Kidney (tissue), 13 donors: ENCODE measurements at regions not wholly inside any gene's neighbourhood (a gene's known extent, or its start where the extent isn't known, plus 50 kb on each side); places are given as distances from the start of the nearest gene placed in this dataset.

Experiments
- DNase-seq, 5 donors: peaks; one replicate each; pipeline ENCODE4 v3.0.0-alpha.2; 2013 to 2020
- FAIRE-seq: peaks from 2 replicates; lab custom pipeline; 2012; peaks lifted over from hg19 to GRCh38; lab: Jason Lieb, UNC
- H3K27ac ChIP-seq, 2 donors: one replicate each; pipeline ENCODE4 v1.7.0; 2013; ENCODE audit warnings: low read depth in 2 of 2, low read length in 2 of 2, inconsistent platforms in 1 of 2
- H3K27me3 ChIP-seq: one replicate; pipeline ENCODE4 v1.7.1; 2013; ENCODE audit warnings: low read length, inconsistent platforms; ENCODE audit not compliant: control insufficient read depth, insufficient read depth
- H3K36me3 ChIP-seq, 3 donors: one replicate each; pipeline versions ENCODE4 v1.7.0 to v1.7.1; 2013; ENCODE audit warnings: low read length in 3 of 3, control low read depth in 1 of 3, inconsistent platforms in 1 of 3; ENCODE audit not compliant: insufficient read depth in 3 of 3, control insufficient read depth in 2 of 3
- H3K4me1 ChIP-seq, 3 donors: one replicate each; pipeline versions ENCODE4 v1.7.0 to v1.7.1; 2013; ENCODE audit warnings: low read length in 3 of 3, inconsistent platforms in 1 of 3, low read depth in 1 of 3; ENCODE audit not compliant: control insufficient read depth in 2 of 3, insufficient read depth in 2 of 3
- H3K4me3 ChIP-seq, 3 donors: one replicate each; pipeline versions ENCODE4 v1.7.0 to v1.8.1; 2013; ENCODE audit warnings: low read length in 3 of 3, control low read depth in 1 of 3, inconsistent platforms in 1 of 3
- H3K9ac ChIP-seq, 3 donors: one replicate each; pipeline versions ENCODE4 v1.7.0 to v1.7.1; 2013; ENCODE audit warnings: low read length in 3 of 3, control low read depth in 1 of 3, inconsistent platforms in 1 of 3
- H3K9me3 ChIP-seq, 3 donors: one replicate each; pipeline versions ENCODE4 v1.7.0 to v1.7.1; 2013; ENCODE audit warnings: low read length in 3 of 3, control low read depth in 1 of 3, inconsistent platforms in 1 of 3; ENCODE audit not compliant: control insufficient read depth in 2 of 3, insufficient read depth in 1 of 3
- intact Hi-C: fragments of 100-400 bp; cut with DNase I; formaldehyde crosslinking; loops from one replicate; pipeline ENCODE4 v1.11.1; 2022
- TF ChIP-seq, protein P1 (sequence below): IDR thresholded peaks from 3 replicates; pipeline ENCODE4 v1.5.1; 2012; ENCODE audit warnings: mild to moderate bottlenecking, moderate library complexity, borderline replicate concordance; ENCODE audit not compliant: insufficient read depth; ENCODE audit errors: extremely low read depth
- donor health status: control.
- donor health status: control.
- donor health status: control.
- donor health status: control.
- donor health status: control.
- donor health status: DM: yes; HTN: yes; CAD: no.
- donor health status: Normal renal cell carcinoma (clear cell type).

DNA sequence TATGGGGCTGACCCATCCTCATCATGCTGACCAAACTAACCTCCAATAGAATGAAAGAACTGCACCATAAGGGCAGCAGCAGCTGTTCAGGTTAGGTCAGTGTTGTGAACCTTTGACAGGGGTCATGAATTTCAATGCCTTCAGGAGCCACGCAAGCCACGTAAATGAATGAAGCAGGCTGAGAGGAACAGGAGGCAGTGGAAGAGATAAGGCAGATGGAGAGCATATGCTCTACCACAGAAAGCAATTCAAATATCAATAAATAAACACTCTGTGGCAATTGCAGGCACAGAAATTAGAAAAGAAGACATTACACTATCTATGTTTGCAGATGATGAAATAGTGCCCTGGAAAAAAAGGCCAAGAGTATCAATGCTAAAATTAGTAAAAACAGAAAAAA is 56.3 kb downstream of the SCG2 start:
- Histone ChIP-seq H3K27ac (no peak overlapping the region), H3K27me3 (no peaks in the 10 kb centered on the region), H3K4me3 (no peak overlapping the region), H3K9ac (no peak overlapping the region), H3K4me1 (no peaks in the 10 kb centered on the region), H3K36me3 (no peaks in the 10 kb centered on the region), H3K9me3 (no peaks in the 10 kb centered on the region)
- DNase-seq (no peak), FAIRE-seq (no peak)
- intact Hi-C loops, result no loop called here
- TF ChIP-seq, protein P1, sequence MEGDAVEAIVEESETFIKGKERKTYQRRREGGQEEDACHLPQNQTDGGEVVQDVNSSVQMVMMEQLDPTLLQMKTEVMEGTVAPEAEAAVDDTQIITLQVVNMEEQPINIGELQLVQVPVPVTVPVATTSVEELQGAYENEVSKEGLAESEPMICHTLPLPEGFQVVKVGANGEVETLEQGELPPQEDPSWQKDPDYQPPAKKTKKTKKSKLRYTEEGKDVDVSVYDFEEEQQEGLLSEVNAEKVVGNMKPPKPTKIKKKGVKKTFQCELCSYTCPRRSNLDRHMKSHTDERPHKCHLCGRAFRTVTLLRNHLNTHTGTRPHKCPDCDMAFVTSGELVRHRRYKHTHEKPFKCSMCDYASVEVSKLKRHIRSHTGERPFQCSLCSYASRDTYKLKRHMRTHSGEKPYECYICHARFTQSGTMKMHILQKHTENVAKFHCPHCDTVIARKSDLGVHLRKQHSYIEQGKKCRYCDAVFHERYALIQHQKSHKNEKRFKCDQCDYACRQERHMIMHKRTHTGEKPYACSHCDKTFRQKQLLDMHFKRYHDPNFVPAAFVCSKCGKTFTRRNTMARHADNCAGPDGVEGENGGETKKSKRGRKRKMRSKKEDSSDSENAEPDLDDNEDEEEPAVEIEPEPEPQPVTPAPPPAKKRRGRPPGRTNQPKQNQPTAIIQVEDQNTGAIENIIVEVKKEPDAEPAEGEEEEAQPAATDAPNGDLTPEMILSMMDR, result no peak
